Neural cell (in vitro differentiated cells): ENCODE measurements at regions not wholly inside any gene's neighbourhood (a gene's known extent, or its start where the extent isn't known, plus 50 kb on each side); places are given as distances from the start of the nearest gene placed in this dataset.

Source experiments
- H2AFZ ChIP-seq: fragments of 200-600, 300-800 bp; sonication (generic), shearing (Covaris generic); 2 replicates; pipeline ENCODE4 v1.6.0; 2014; ENCODE audit warnings: low read depth, mild to moderate bottlenecking, antibody characterized with exemption, low read length, moderate library complexity
- H3F3A ChIP-seq: fragments of 200-600 bp; shearing (Covaris generic); 2 replicates; pipeline ENCODE4 v1.6.1; 2016; ENCODE audit warnings: mild to moderate bottlenecking, moderate library complexity, mixed read lengths, antibody characterized with exemption, low read length; ENCODE audit not compliant: insufficient read depth, poor library complexity, severe bottlenecking
- H3K27ac ChIP-seq: fragments of 200-600, 300-800 bp; sonication (generic), shearing (Covaris generic); 2 replicates; pipeline ENCODE4 v1.5.1; 2014; ENCODE audit warnings: mild to moderate bottlenecking, low read length, moderate library complexity
- H3K27me3 ChIP-seq: fragments of 300-800, 200-600 bp; sonication (generic), shearing (Covaris generic); 2 replicates; pipeline ENCODE4 v1.6.0; 2014; ENCODE audit warnings: mild to moderate bottlenecking, low read depth, low read length, moderate library complexity; ENCODE audit not compliant: insufficient read depth
- H3K36me3 ChIP-seq: fragments of 300-800, 200-600 bp; sonication (generic), shearing (Covaris generic); 2 replicates; pipeline ENCODE4 v1.5.1; 2014; ENCODE audit warnings: mild to moderate bottlenecking, antibody characterized with exemption, low read length, moderate library complexity; ENCODE audit not compliant: insufficient read depth
- H3K4me2 ChIP-seq: fragments of 300-800, 200-600 bp; sonication (generic), shearing (Covaris generic); 2 replicates; pipeline ENCODE4 v1.6.0; 2014; ENCODE audit warnings: mild to moderate bottlenecking, low read length
- H3K4me3 ChIP-seq: fragments of 300-800, 200-600 bp; sonication (generic), shearing (Covaris generic); 2 replicates; pipeline ENCODE4 v1.5.1; 2014; ENCODE audit warnings: mild to moderate bottlenecking, low read length, moderate library complexity
- H3K79me2 ChIP-seq: fragments of 200-600 bp; shearing (Covaris generic); replicated peaks from 2 replicates; pipeline ENCODE4 v1.6.0; 2014; ENCODE audit warnings: mild to moderate bottlenecking, low read length, moderate library complexity; ENCODE audit not compliant: insufficient read depth
- H3K9ac ChIP-seq: fragments of 300-800, 200-600 bp; sonication (generic), shearing (Covaris generic); 2 replicates; pipeline ENCODE4 v1.6.1; 2016; ENCODE audit warnings: mild to moderate bottlenecking, low read length, mixed read lengths
- H3K9me2 ChIP-seq: fragments of 200-600 bp; shearing (Covaris generic); 2 replicates; pipeline ENCODE4 v1.6.1; 2016; ENCODE audit warnings: mild to moderate bottlenecking, low read length, mixed read lengths; ENCODE audit not compliant: insufficient read depth
- H3K9me3 ChIP-seq: fragments of 200-600, 300-800 bp; sonication (generic), shearing (Covaris generic); 2 replicates; pipeline ENCODE4 v1.6.1; 2016; ENCODE audit warnings: mild to moderate bottlenecking, mixed run types, low read length, moderate library complexity, mixed read lengths
- H4K20me1 ChIP-seq: fragments of 200-600 bp; shearing (Covaris generic); 2 replicates; pipeline ENCODE4 v1.6.1; 2016; ENCODE audit warnings: mild to moderate bottlenecking, mixed run types; ENCODE audit not compliant: insufficient read depth
- CTCF ChIP-seq: fragments of 450-650 bp; IDR thresholded peaks from 2 replicates; pipeline ENCODE4 v1.5.1; 2014; ENCODE audit warnings: antibody characterized with exemption, mild to moderate bottlenecking, moderate library complexity; ENCODE audit not compliant: poor library complexity, severe bottlenecking
- EP300 ChIP-seq: fragments of 450-650 bp; conservative IDR thresholded peaks from 2 replicates; pipeline ENCODE4 v1.6.1; 2014; ENCODE audit warnings: antibody characterized with exemption, mild to moderate bottlenecking, moderate library complexity; ENCODE audit not compliant: poor library complexity, severe bottlenecking
- EZH2 ChIP-seq: fragments of 200-600, 300-800 bp; shearing (Covaris generic), sonication (generic); IDR thresholded peaks from 2 replicates; pipeline ENCODE4 v1.6.1; 2014; ENCODE audit warnings: antibody characterized with exemption, low read length, borderline replicate concordance, mild to moderate bottlenecking; ENCODE audit not compliant: insufficient read depth, poor library complexity, severe bottlenecking
- MXI1 ChIP-seq: fragments of 450-650 bp; conservative IDR thresholded peaks from 2 replicates; pipeline ENCODE4 v1.6.1; 2014; ENCODE audit warnings: antibody characterized with exemption, mild to moderate bottlenecking; ENCODE audit not compliant: poor library complexity, severe bottlenecking
- POLR2AphosphoS5 ChIP-seq: IDR thresholded peaks from 2 replicates; pipeline ENCODE4 v1.6.1; 2012
- RAD21 ChIP-seq: fragments of 450-650 bp; conservative IDR thresholded peaks from 2 replicates; pipeline ENCODE4 v1.6.1; 2014; ENCODE audit warnings: antibody characterized with exemption, mild to moderate bottlenecking, moderate library complexity
- SMC3 ChIP-seq: fragments of 450-650 bp; conservative IDR thresholded peaks from 2 replicates; pipeline ENCODE4 v1.6.1; 2014; ENCODE audit warnings: antibody characterized with exemption, mild to moderate bottlenecking, moderate library complexity; ENCODE audit not compliant: poor library complexity
- TAF1 ChIP-seq: IDR thresholded peaks from 2 replicates; pipeline ENCODE4 v1.6.1; 2012; ENCODE audit warnings: low read depth
- TF ChIP-seq, protein P1 (sequence below): IDR thresholded peaks from 2 replicates; pipeline ENCODE4 v1.6.1; 2012; ENCODE audit warnings: borderline replicate concordance

- H3K9me2 ChIP-seq: no peaks in the 10 kb centered on the region
- H3K79me2 ChIP-seq: no peaks in the 10 kb centered on the region
- no peak overlapping the region for H3K4me2 ChIP-seq
- no peaks in the 10 kb centered on the region for H3K9me3 ChIP-seq
- TF ChIP-seq CTCF (no peak), EZH2 (no peak), EP300 (no peak), RAD21 (no peak), SMC3 (no peak), POLR2AphosphoS5 (no peak), MXI1 (no peak), TAF1 (no peak)
- TF ChIP-seq, protein P1, sequence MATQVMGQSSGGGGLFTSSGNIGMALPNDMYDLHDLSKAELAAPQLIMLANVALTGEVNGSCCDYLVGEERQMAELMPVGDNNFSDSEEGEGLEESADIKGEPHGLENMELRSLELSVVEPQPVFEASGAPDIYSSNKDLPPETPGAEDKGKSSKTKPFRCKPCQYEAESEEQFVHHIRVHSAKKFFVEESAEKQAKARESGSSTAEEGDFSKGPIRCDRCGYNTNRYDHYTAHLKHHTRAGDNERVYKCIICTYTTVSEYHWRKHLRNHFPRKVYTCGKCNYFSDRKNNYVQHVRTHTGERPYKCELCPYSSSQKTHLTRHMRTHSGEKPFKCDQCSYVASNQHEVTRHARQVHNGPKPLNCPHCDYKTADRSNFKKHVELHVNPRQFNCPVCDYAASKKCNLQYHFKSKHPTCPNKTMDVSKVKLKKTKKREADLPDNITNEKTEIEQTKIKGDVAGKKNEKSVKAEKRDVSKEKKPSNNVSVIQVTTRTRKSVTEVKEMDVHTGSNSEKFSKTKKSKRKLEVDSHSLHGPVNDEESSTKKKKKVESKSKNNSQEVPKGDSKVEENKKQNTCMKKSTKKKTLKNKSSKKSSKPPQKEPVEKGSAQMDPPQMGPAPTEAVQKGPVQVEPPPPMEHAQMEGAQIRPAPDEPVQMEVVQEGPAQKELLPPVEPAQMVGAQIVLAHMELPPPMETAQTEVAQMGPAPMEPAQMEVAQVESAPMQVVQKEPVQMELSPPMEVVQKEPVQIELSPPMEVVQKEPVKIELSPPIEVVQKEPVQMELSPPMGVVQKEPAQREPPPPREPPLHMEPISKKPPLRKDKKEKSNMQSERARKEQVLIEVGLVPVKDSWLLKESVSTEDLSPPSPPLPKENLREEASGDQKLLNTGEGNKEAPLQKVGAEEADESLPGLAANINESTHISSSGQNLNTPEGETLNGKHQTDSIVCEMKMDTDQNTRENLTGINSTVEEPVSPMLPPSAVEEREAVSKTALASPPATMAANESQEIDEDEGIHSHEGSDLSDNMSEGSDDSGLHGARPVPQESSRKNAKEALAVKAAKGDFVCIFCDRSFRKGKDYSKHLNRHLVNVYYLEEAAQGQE: no peak
- H3K9ac ChIP-seq: no peak overlapping the region
- no peak overlapping the region for H3K4me3 ChIP-seq
- no peak overlapping the region for H2AFZ ChIP-seq
- H3K27ac ChIP-seq: no peak overlapping the region
- no peaks in the 10 kb centered on the region for H4K20me1 ChIP-seq
- H3K36me3 ChIP-seq: no peaks in the 10 kb centered on the region
- H3K27me3 ChIP-seq: no peaks in the 10 kb centered on the region
- no peaks in the 10 kb centered on the region for H3F3A ChIP-seq
These were observed 184.0 kb upstream of the SYT1 start for GRCh38 chr12:78680596-78680995.

DNA sequence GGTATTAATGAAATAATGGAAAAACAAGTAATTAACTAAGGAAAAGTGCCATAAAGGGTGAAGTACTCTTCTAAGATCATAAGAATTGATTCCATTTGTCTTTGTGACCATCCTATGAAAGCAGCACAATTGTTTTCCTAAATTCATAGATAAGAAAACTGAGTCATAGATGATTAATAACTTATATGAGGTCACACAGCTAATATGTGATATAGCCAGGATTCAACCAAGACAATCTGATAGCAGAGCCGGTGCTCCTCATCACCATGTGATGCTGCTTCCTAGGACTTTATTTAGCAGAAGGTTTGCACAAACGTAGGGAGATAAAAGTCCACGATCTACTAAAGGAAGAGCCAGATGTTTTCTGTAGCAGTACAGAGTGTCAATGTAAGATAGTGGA, 181.5 kb upstream of the SYT1 start:
- Histone ChIP-seq H3K79me2 (no peaks in the 10 kb centered on the region), H3K27ac (no peak overlapping the region), H3K9me3 (no peaks in the 10 kb centered on the region), H3K27me3 (no peaks in the 10 kb centered on the region), H3K36me3 (no peaks in the 10 kb centered on the region), H2AFZ (no peak overlapping the region), H4K20me1 (no peaks in the 10 kb centered on the region), H3K4me3 (no peak overlapping the region), H3K9me2 (no peaks in the 10 kb centered on the region), H3K4me2 (no peak overlapping the region), H3K9ac (no peak overlapping the region), H3F3A (no peaks in the 10 kb centered on the region)
- TF ChIP-seq, protein P1: no peak
- TF ChIP-seq POLR2AphosphoS5 (no peak), MXI1 (no peak), SMC3 (no peak), CTCF (no peak), EP300 (no peak)
